GM18505 (cell line): ENCODE measurements at regions not wholly inside any gene's neighbourhood (a gene's known extent, or its start where the extent isn't known, plus 50 kb on each side); places are given as distances from the start of the nearest gene placed in this dataset.
"Not testable (repeated sequence)": the region's sequence is repeated elsewhere in the genome, so short reads cannot be mapped to it uniquely, and the experiment has no call there.

ENCODE experiments used
- ATAC-seq: cut with Tn5 transposase; IDR thresholded peaks from one replicate; pipeline ENCODE4 v1.9.1; 2021; ENCODE audit not compliant: unreplicated experiment
- POLR2A ChIP-seq: IDR thresholded peaks from 4 replicates; pipeline ENCODE4 v1.6.1; 2011; ENCODE audit warnings: borderline replicate concordance; ENCODE audit not compliant: insufficient read depth, insufficient read length; ENCODE audit errors: extremely low read depth

GRCh38 chr2:198525211-198525969, 721.0 kb downstream of the PLCL1 start:
- no peak for ATAC-seq
- no peak for TF ChIP-seq POLR2A

GRCh38 chr2:198523710-198524109, 719.3 kb downstream of the PLCL1 start:
- no peak for ATAC-seq

GRCh38 chr2:198518935-198519334, 714.5 kb downstream of the PLCL1 start:
- peak; percentile 65 for ATAC-seq
- no peak for TF ChIP-seq POLR2A

More at GRCh38 chr2:198523710-198524109, 719.3 kb downstream of the PLCL1 start:
- TF ChIP-seq POLR2A = no peak

GRCh38 chr2:198517976-198518375, 713.6 kb downstream of the PLCL1 start:
- no peak for ATAC-seq
- TF ChIP-seq POLR2A = no peak

GRCh38 chr2:198508610-198509009, 704.2 kb downstream of the PLCL1 start:
- not testable (repeated sequence) for ATAC-seq

- no peak for ATAC-seq
- TF ChIP-seq POLR2A = no peak
These were observed 695.1 kb downstream of the PLCL1 start for GRCh38 chr2:198499539-198499938.

- TF ChIP-seq POLR2A = no peak
- no peak for ATAC-seq
These were observed 694.1 kb downstream of the PLCL1 start for GRCh38 chr2:198498516-198498915.

GRCh38 chr2:198498048-198498447, 693.7 kb downstream of the PLCL1 start:
- no peak for TF ChIP-seq POLR2A
- ATAC-seq = no peak

GRCh38 chr2:198494931-198495330, 690.5 kb downstream of the PLCL1 start:
- TF ChIP-seq POLR2A = no peak
- ATAC-seq = no peak

GRCh38 chr2:198490748-198491147, 686.4 kb downstream of the PLCL1 start:
- ATAC-seq = no peak
- no peak for TF ChIP-seq POLR2A

GRCh38 chr2:198488964-198489363, 684.6 kb downstream of the PLCL1 start:
- TF ChIP-seq POLR2A = no peak
- ATAC-seq = no peak

GRCh38 chr2:198483051-198483450, 678.7 kb downstream of the PLCL1 start:
- no peak for TF ChIP-seq POLR2A

GRCh38 chr2:198479065-198479464, 674.7 kb downstream of the PLCL1 start:
- no peak for ATAC-seq
- no peak for TF ChIP-seq POLR2A

More at GRCh38 chr2:198483051-198483450, 678.7 kb downstream of the PLCL1 start:
- ATAC-seq = no peak

GRCh38 chr2:198478361-198478760, 674.0 kb downstream of the PLCL1 start:
- ATAC-seq = no peak
- no peak for TF ChIP-seq POLR2A

GRCh38 chr2:198476007-198476406, 671.6 kb downstream of the PLCL1 start:
- no peak for TF ChIP-seq POLR2A
- no peak for ATAC-seq

GRCh38 chr2:198471291-198471690, 666.9 kb downstream of the PLCL1 start:
- no peak for TF ChIP-seq POLR2A
- ATAC-seq = no peak

GRCh38 chr2:198468136-198468535, 663.7 kb downstream of the PLCL1 start:
- no peak for ATAC-seq
- no peak for TF ChIP-seq POLR2A
